Fibroblast of villous mesenchyme (primary cell): ENCODE measurements at regions not wholly inside any gene's neighbourhood (a gene's known extent, or its start where the extent isn't known, plus 50 kb on each side); places are given as distances from the start of the nearest gene placed in this dataset.

Experiments used
- DNase-seq: peaks from one replicate; pipeline ENCODE4 v3.0.0-alpha.2; 2010; ENCODE audit warnings: low read depth
- H3K4me3 ChIP-seq: 2 replicates; pipeline ENCODE4 v1.5.1; 2011; ENCODE audit warnings: low read depth, mild to moderate bottlenecking, low read length
- TF ChIP-seq, protein P1 (sequence below): IDR thresholded peaks from 2 replicates; pipeline ENCODE4 v1.5.1; 2012; ENCODE audit warnings: low read depth, mild to moderate bottlenecking, low read length; ENCODE audit not compliant: insufficient read depth

DNA sequence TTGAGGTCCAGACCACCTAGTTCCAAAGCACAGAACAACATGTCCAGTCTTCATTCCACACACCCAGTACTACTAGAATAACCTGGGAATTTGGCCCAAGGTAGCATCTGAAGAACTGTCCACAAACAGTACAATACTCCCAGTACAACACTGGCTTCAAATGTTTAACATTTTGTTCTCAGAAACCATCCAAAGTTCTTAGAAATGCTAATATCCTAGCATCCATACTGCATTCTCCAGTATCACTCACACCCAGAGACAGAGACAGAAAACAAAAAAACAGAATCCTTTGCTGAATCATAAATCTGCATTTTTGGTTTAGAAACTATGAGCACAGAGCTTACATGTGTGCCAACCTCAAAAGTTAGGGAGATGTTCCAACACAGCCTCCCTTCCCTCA is 490.8 kb downstream of the FOXO1 start:
- no peak overlapping the region for H3K4me3 ChIP-seq
- no peak for DNase-seq
- TF ChIP-seq, protein P1, sequence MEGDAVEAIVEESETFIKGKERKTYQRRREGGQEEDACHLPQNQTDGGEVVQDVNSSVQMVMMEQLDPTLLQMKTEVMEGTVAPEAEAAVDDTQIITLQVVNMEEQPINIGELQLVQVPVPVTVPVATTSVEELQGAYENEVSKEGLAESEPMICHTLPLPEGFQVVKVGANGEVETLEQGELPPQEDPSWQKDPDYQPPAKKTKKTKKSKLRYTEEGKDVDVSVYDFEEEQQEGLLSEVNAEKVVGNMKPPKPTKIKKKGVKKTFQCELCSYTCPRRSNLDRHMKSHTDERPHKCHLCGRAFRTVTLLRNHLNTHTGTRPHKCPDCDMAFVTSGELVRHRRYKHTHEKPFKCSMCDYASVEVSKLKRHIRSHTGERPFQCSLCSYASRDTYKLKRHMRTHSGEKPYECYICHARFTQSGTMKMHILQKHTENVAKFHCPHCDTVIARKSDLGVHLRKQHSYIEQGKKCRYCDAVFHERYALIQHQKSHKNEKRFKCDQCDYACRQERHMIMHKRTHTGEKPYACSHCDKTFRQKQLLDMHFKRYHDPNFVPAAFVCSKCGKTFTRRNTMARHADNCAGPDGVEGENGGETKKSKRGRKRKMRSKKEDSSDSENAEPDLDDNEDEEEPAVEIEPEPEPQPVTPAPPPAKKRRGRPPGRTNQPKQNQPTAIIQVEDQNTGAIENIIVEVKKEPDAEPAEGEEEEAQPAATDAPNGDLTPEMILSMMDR: no peak

DNA sequence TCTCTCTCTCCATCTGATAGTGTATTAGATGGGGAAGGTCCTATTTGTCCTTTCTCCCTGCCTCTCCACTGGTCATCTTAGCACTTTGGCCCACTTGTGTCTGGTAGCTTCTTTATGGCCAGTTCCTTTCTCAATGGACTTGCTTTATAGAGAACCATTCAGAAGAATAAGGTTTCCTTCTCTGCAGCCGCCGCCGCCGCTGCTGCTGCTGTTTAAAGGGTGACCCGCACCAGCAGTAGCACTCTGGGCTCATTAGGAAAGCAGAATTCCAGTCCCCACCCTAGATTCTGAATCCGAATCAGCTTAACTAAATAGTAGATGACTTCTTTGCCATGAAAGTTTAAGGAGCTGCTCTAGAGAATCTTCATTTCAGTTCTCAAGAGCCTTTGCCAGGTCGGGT is 490.2 kb downstream of the FOXO1 start:
- no peak for DNase-seq
- no peak overlapping the region for H3K4me3 ChIP-seq
- TF ChIP-seq, protein P1: no peak

DNA sequence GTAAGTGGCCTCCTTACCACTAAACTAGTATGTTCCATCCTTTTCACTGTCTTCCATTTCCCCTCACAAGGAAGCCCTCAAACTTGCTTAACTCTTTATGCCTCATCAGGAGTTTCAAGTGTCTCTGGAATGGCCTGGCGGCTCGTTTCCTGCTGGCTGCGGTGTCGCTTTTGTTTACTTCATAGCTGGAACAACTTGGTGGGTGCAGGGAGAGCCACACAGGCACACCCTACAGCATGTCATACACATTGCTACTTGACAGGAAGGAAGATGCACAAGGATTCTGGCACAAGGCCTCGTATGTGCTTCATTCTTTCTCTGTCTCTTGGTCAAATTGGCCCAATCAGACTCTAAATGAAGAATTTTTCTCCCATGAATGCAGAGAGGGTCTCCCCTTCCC is 488.3 kb downstream of the FOXO1 start:
- H3K4me3 ChIP-seq: no peak overlapping the region
- DNase-seq: no peak
- TF ChIP-seq, protein P1: no peak

DNA sequence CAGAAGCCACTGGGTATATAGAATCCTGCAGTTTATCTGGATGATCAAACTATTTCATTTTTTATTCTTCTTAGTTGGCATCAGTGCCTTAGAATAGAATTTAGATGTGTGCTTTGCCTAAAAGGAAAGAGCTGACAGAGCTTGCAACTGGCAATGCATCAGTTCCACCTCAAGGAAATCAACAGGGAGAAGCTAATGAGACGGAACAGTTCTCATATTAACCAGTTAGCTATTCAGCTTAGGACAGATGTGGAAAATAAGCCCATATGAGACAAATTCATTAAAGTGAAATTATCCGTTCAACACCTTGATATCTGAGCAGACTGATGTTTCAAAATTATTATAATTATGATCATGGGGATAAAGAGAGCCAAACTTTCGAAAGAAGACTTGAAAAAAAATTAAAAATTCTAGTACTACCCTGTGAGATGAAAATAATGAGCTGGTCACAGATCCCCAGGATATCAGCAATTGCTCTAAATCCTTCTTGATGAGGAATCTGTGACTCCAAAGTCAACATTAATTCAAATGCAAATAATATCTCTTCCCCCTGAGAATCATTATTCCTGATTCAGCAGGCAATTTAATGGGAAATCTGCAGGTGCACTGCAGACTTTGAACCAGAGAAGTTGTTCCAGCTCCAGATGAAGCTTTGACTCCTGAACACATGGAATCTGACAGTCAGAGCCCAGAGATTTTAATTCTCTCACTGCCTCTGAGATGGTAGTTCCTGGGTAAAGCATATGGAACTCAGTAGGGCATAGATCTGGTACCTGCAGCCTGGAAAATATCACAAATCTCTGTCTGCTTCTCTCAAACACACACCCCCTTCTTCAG is 486.8 kb downstream of the FOXO1 start:
- H3K4me3 ChIP-seq: no peak overlapping the region
- DNase-seq: no peak
- TF ChIP-seq, protein P1: no peak

DNA sequence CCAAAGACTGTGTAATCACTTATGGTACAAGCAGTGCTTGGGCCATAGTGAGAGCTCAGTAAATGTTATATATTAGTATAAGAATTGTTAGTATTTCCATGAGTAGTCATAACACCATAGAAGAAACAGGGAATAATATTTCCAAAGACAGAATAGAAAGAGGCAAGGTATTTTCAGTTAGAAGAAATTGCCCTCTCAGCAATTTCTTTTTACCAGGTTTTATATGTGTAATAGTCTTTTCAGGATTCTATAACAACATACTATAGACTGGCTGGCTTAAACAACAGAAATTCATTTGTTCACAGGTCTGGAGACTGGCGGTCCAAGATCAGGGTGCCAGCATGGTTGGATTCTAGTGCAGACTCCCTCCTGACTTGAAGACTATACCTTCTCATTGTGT is 485.7 kb downstream of the FOXO1 start:
- DNase-seq: no peak
- no peak overlapping the region for H3K4me3 ChIP-seq
- TF ChIP-seq, protein P1: no peak

DNA sequence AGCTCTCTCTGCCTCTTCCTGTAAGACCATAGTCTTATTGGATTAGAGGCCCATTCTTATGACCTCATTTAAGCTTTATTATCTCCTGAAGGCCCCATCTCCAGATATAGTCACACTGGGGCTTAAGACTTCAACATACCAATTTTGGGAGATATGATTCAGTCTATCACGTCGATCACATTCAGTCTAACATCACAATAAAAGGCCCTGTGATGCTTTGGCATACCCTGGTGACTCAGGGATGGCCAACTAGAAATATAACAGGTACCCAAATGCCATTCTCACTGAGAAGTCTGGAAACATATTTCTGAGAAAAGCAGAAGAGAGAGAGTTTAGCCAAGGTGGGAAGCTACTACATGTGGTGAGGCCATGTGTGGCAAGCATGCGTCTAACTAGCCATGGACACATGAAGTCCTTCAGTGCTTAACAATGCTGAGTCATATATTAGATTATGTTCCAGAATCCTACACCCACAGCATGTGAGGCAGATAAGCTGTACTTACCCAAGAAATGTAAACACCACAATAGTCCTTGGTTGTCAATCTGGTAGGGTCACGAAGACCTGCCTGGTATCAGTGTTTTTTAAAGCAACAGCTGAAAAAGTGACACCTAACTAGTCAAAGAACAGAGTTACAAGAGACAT is 485.1 kb downstream of the FOXO1 start:
- H3K4me3 ChIP-seq: no peak overlapping the region
- peak; percentile 91 for DNase-seq
- TF ChIP-seq, protein P1: no peak
